HepG2 (cell line): ENCODE measurements at regions not wholly inside any gene's neighbourhood (a gene's known extent, or its start where the extent isn't known, plus 50 kb on each side); places are given as distances from the start of the nearest gene placed in this dataset.

ENCODE experiments used
- CBX2 ChIP-seq, 2 experiments: fragments of 200-600 bp in 1 of 2; sonication (generic); formaldehyde crosslinking in 1 of 2; IDR thresholded peaks; 2 replicates each; pipeline versions ENCODE4 v1.7.0 to v1.8.1; 2018 to 2022; ENCODE audit warnings: low read depth in 2 of 2, low read length in 1 of 2, mild to moderate bottlenecking in 1 of 2, missing genetic modification reagents in 1 of 2
- EZH2 ChIP-seq: conservative IDR thresholded peaks from 2 replicates; pipeline ENCODE4 v1.6.1; 2012; ENCODE audit warnings: mild to moderate bottlenecking, low read depth, low read length, moderate library complexity
- FOXP1 ChIP-seq, 2 experiments: fragments of 450-650 bp in 1 of 2; IDR thresholded peaks; 2 replicates each; pipeline ENCODE4 v1.6.1; 2017 to 2018; ENCODE audit warnings: antibody characterized with exemption in 1 of 2
- MEIS1 ChIP-seq: sonication (generic); formaldehyde crosslinking; IDR thresholded peaks from 2 replicates; pipeline ENCODE4 v1.9.0; 2021; ENCODE audit warnings: mild to moderate bottlenecking, missing genetic modification reagents, moderate library complexity, borderline replicate concordance
- MLX ChIP-seq: IDR thresholded peaks from 2 replicates; pipeline ENCODE4 v1.6.1; 2016
- MTA1 ChIP-seq: sonication (generic); formaldehyde crosslinking; IDR thresholded peaks from 2 replicates; pipeline ENCODE4 v1.4.0; 2020; ENCODE audit warnings: missing genetic modification reagents, mild to moderate bottlenecking, borderline replicate concordance
- NR2F6 ChIP-seq, 2 experiments: IDR thresholded peaks; 2 replicates each; pipeline ENCODE4 v1.6.1; 2016; ENCODE audit warnings: antibody characterized with exemption in 1 of 2, mild to moderate bottlenecking in 1 of 2
- PAF1 ChIP-seq: IDR thresholded peaks from 2 replicates; pipeline ENCODE4 v1.6.1; 2016; ENCODE audit warnings: missing genetic modification reagents, missing compliant biosample characterization
- TAF1 ChIP-seq: sonication (generic); formaldehyde crosslinking; IDR thresholded peaks from 2 replicates; pipeline ENCODE4 v1.4.0; 2020; ENCODE audit warnings: missing genetic modification reagents
- ZBTB14 ChIP-seq: sonication (generic); formaldehyde crosslinking; IDR thresholded peaks from 2 replicates; pipeline ENCODE4 v1.4.0; 2020; ENCODE audit warnings: missing genetic modification reagents
- ZNF7 ChIP-seq: IDR thresholded peaks from 2 replicates; pipeline ENCODE4 v1.6.1; 2016; ENCODE audit warnings: missing biosample characterization, missing genetic modification reagents
- ZXDC ChIP-seq: sonication (generic); formaldehyde crosslinking; IDR thresholded peaks from 2 replicates; pipeline ENCODE4 v1.5.0; 2020; ENCODE audit warnings: mild to moderate bottlenecking, missing genetic modification reagents
- TF ChIP-seq, protein P1 (sequence below): sonication (generic); formaldehyde crosslinking; IDR thresholded peaks from 2 replicates; pipeline ENCODE4 v1.9.0; 2022; ENCODE audit warnings: low read depth, missing genetic modification reagents

- TF ChIP-seq ZXDC (CRISPR knock-in tag) (no peak), EZH2 (no peak), PAF1 (CRISPR knock-in tag) (no peak), FOXP1 (IDR thresholded peaks at IDR 0.05) (no peak), FOXP1 (CRISPR knock-in tag; IDR thresholded peaks at IDR 0.05) (no peak), MLX (CRISPR knock-in tag) (no peak), ZBTB14 (CRISPR knock-in tag) (no peak), MTA1 (CRISPR knock-in tag) (no peak), CBX2 (IDR thresholded peaks at IDR 0.05; ENCODE audit: low read depth, low read length) (no peak), CBX2 (CRISPR knock-in tag; IDR thresholded peaks at IDR 0.05; ENCODE audit: low read depth) (no peak), TAF1 (CRISPR knock-in tag) (no peak), ZNF7 (CRISPR knock-in tag) (no peak), NR2F6 (IDR thresholded peaks at IDR 0.05) (no peak), NR2F6 (CRISPR knock-in tag; IDR thresholded peaks at IDR 0.05) (no peak), MEIS1 (no peak)
- TF ChIP-seq, protein P1, sequence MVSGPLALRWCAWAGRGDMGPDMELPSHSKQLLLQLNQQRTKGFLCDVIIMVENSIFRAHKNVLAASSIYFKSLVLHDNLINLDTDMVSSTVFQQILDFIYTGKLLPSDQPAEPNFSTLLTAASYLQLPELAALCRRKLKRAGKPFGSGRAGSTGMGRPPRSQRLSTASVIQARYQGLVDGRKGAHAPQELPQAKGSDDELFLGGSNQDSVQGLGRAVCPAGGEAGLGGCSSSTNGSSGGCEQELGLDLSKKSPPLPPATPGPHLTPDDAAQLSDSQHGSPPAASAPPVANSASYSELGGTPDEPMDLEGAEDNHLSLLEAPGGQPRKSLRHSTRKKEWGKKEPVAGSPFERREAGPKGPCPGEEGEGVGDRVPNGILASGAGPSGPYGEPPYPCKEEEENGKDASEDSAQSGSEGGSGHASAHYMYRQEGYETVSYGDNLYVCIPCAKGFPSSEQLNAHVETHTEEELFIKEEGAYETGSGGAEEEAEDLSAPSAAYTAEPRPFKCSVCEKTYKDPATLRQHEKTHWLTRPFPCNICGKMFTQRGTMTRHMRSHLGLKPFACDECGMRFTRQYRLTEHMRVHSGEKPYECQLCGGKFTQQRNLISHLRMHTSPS (CRISPR knock-in tag): no peak
These were observed 543.2 kb upstream of the SGCD start (continued) for GRCh38 chr5:155783791-155784190.
